ENCODE measurements at regions not wholly inside any gene's neighbourhood (a gene's known extent, or its start where the extent isn't known, plus 50 kb on each side); places are given as distances from the start of the nearest gene placed in this dataset.

DNA sequence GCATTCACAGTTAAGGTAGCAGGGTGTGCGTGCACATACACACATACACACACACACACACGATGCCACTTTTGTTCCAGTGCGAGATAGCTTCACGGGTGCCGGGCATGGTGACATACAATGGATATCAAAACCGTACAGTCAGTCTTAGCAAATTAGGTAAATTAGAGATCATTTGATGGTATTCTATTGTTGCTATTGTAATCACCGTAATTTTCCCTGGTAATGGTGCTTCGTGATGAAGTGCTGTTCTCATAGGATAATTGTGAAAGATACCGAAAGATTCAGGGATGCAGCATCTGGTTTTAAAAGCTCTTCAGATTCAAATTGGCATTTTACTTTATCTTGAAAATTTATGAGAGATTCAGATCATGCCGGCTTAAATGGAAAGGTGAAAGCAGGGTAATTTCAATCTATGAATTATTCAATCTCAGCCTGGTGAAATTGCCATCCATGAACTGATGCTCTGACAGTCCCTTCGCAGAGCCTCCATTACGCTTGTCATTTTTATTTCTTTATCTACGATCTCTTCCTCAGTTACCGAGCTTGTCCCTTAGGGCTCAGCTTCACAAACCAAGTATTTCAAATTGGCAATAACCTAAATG lies 71.3 kb upstream of the SOX4 start:
- DNase-seq (ENCODE audit: low read depth in 3 of 3), result no peak

GRCh38 chr6:21522797-21523456 lies 70.6 kb upstream of the SOX4 start:
- no peak for DNase-seq (ENCODE audit: low read depth in 3 of 3)

GRCh38 chr6:21523652-21524051 lies 69.9 kb upstream of the SOX4 start:
- DNase-seq (ENCODE audit: low read depth in 3 of 3), result no peak

- no peak for DNase-seq (ENCODE audit: low read depth in 3 of 3)
These were observed 69.3 kb upstream of the SOX4 start for GRCh38 chr6:21524201-21524600.

- no peak for DNase-seq (ENCODE audit: low read depth in 3 of 3)
These were observed 66.6 kb upstream of the SOX4 start for GRCh38 chr6:21526974-21527373.

GRCh38 chr6:21527731-21528130 lies 65.8 kb upstream of the SOX4 start:
- DNase-seq (ENCODE audit: low read depth in 3 of 3), result no peak

DNA sequence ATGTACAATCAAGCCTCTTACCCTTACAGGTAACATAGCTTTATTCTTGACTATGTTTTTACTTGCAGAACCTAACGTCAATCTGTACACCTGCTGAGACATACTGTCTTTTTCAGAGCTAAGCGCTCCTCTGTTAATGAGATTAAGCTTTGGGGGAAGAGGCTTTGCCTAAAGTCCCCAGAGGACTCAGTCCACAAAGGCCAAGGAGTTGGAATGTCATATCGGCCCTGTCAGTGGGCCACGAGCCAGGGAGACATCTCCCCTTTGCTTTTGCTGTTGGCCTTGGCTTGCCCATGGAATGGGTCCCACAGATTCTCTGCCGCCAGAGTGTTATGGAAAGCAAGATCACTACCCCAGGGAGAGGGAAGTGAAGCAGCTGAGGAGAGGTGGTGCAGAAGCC lies 64.1 kb upstream of the SOX4 start:
- DNase-seq (ENCODE audit: low read depth in 3 of 3), result no peak

GRCh38 chr6:21531393-21531792 lies 62.2 kb upstream of the SOX4 start:
- DNase-seq (ENCODE audit: low read depth in 3 of 3), result no peak

DNA sequence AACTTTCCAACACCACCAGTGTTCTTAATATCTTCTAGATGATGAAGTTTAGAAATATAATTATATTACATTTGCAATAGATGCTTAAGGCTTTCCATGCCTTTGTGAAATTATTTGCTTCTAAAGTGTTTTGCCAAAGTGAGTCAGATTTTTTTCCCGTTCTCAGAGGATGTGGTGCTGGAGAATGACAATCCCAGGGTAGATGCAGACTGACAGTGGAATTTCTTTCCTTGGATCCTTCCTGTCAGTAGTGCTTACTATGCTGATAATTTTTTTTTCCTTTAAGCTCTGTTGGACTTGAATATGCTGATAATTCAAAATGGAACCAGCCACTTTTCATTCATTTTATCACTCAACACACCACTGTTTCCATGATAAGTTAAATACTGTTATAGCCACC lies 59.9 kb upstream of the SOX4 start:
- DNase-seq (ENCODE audit: low read depth in 3 of 3), result no peak

DNA sequence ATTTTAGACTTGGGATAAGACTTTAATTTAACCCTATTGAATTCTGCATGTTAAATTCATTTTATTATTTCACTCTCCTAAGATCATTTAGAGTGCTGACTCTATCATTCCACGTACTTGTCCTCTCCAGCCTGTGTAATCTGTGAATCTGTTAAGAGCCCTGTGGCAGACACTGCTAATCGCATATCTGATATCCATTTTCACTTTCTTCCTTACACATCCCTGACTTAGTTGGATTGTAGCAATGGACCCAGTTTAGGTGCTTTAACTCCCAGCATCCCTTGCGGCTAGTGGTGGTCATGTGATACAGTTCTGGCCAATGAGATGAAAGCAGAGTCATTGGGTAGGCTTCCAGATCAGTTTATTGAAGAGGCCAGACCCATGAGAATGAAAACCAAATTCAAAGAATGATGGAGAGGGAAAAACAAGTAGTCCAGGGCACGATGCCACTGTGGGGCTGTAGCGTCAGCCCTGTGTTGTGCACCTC lies 57.2 kb upstream of the SOX4 start:
- DNase-seq (ENCODE audit: low read depth in 3 of 3), result no peak

- no peak for DNase-seq (ENCODE audit: low read depth in 3 of 3)
These were observed 55.9 kb upstream of the SOX4 start for GRCh38 chr6:21537637-21538036.

DNA sequence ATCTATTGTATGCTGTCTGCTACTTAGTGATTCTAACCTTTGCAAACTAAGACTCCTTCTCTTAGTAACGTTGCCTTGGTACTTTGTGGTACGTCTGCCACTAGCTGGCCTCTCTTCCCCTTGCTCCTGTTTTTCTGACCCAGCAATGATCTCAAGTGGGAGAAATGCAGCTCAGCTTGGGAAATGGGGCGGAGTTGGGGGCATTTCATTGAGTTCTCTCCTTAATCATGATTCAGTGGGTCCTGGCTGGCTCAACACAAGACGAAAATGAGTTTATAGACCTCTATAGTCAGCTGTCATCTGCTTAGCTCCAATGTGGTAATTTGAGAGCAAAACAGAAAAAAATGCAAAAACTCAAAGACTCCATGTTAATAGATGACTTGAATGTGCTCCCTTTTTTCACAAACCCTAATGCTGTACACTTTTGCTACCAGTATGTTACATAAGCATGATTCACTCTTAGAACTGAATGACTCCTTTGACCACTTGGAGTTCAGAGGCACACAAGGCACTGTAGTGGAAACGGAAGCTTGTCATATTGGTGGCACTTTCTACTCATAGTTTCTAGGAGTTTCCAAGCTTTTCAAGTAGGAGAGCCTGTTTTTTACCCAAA lies 55.3 kb upstream of the SOX4 start:
- no peak for DNase-seq (ENCODE audit: low read depth in 3 of 3)

DNA sequence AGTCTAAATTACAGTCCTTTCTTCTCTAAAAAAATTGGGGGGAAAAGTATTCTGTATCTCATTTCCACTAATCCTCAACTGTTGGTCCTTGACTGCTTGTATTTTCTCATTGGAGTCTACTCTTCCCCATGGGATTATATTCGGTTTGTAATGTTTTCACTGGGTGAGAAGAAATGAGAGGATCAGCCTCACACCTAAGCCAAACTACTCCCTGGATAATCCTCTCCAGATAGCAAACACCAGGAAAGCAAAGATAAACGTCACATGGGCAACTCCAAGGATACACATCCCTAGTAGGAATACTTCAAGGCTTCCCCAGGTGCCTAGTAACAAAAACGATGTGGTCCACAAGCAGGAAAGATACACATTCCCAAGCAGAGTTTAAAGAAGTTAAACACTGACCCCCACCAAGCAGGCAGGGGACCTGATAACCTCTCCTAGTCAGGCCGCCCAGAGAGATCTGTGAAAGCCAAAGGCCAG lies 53.9 kb upstream of the SOX4 start:
- DNase-seq (ENCODE audit: low read depth in 3 of 3), result no peak
